ENCODE measurements at regions not wholly inside any gene's neighbourhood (a gene's known extent, or its start where the extent isn't known, plus 50 kb on each side); places are given as distances from the start of the nearest gene placed in this dataset.
"Not testable (repeated sequence)": the region's sequence is repeated elsewhere in the genome, so short reads cannot be mapped to it uniquely, and the experiment has no call there.

DNA sequence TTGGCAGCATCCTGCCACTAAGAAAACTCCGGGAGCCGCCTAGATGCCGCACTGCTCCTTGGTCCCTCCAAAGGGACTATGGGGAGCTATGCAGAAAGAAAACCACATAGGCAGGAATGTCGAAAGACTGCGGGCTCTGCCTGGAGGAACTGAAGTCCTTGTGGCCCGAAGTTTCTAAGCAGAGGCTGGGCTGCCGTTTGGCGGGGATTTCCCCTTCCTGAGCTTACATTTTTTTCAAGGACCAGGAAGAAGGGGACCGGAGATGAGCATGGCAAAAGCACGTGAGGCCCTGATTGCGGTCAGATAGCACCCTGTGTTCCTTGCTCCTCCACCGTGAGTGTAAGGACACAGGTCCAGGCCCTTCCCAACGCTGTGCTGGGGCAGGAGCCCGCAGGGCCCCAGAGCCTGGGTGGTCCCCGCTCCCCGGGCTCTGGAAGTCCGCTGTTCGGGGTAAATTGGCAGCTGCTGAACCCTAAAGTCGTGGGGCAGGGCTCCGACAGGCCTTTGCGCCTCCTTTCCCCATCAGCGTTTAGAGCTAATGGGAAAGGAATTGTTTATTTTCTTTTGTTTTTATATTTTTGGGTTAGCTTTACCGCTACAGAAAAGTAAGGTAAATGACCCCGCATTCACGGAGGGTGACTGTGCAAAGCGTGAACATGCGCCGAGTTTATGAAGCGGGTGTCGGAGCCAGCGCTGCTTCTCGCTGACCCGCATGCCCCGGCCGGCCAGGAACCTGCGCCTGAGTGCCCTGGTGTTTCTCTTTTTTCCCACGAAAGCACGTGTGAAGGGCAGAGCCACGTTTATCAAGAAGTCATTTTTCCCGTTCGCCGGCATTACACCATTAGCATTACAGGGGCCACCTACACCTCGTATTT is 356.5 kb upstream of the ZNF32 start:
- H3K27me3 ChIP-seq (ENCODE audit: insufficient read depth, poor library complexity, severe bottlenecking), result no peaks in the 10 kb centered on the region

DNA sequence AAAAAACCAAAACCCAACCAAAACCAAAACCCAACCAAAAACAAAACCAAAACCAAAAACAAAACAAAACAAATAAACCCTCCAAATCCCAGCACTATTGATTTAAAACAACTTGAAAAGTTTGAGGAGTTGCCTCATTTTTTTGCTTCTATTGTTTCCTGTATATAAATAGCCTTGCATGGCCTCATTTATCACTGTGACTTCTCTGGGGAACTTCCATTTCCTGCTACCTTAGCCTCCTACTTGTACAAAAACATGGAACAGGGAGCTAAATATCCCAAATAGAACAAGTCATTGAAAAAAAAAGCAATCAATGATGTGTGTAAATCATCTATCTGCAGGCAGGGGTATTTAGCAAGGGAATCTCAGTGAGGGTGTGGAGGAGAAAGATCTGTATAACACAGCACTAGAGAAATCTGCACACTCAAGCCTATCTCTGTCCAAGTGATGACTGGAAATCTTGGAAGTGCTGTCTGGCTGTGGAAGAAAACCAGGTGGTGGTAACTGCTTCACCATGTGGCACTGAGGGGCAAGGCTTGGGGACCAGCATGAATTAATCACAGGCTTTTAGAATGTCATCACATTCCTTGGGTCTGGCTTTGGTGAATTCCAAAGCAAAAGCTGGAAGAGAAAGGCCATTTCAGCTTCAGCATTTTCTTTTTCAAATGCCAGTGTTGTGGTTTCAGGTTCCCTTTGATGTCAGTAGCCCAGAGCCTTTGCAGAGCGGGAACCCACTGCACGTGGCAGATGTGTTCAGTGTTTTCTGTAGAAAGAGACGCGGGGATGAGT is 349.5 kb upstream of the ZNF32 start:
- TF ChIP-seq, protein P1, sequence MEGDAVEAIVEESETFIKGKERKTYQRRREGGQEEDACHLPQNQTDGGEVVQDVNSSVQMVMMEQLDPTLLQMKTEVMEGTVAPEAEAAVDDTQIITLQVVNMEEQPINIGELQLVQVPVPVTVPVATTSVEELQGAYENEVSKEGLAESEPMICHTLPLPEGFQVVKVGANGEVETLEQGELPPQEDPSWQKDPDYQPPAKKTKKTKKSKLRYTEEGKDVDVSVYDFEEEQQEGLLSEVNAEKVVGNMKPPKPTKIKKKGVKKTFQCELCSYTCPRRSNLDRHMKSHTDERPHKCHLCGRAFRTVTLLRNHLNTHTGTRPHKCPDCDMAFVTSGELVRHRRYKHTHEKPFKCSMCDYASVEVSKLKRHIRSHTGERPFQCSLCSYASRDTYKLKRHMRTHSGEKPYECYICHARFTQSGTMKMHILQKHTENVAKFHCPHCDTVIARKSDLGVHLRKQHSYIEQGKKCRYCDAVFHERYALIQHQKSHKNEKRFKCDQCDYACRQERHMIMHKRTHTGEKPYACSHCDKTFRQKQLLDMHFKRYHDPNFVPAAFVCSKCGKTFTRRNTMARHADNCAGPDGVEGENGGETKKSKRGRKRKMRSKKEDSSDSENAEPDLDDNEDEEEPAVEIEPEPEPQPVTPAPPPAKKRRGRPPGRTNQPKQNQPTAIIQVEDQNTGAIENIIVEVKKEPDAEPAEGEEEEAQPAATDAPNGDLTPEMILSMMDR (IDR thresholded peaks at IDR 0.05; ENCODE audit: poor library complexity, severe bottlenecking), result no peak

More for the DNA sequence above, 356.5 kb upstream of the ZNF32 start:
- Histone ChIP-seq H3K9me3 (ENCODE audit: severe bottlenecking) (peaks cover 2% of the 10 kb centered on the region), H3K4me3 (ENCODE audit: severe bottlenecking) (no peak overlapping the region), H3K27ac (ENCODE audit: poor library complexity, severe bottlenecking) (no peak overlapping the region), H3K4me1 (ENCODE audit: insufficient read depth, poor library complexity, severe bottlenecking) (no peaks in the 10 kb centered on the region), H3K36me3 (ENCODE audit: low read depth) (no peaks in the 10 kb centered on the region)
- DNase-seq (ENCODE audit: low spot score) (no peak), ATAC-seq (ENCODE audit: low read depth) (no peak)
- TF ChIP-seq, protein P1 (IDR thresholded peaks at IDR 0.05; ENCODE audit: poor library complexity, severe bottlenecking), result no peak

DNA sequence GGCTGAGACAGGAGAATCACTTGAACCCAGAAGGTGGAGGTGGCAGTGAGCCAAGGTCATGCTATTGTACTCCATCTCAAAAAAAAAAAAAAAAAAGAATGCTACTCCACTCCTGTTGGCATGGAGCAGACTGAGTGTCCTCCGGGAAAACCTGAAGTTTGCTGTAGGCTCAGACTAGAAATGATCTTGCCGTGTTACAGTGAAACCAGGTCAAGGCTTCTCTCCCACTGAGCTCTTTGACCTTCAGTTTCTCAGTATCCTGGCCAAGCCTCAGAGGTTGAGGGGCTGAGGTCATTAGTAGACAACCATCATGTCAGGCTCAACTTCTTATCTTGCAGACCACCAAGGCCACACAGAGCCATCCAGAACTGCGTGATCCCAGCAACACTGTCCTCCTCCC is 348.6 kb upstream of the ZNF32 start:
- Histone ChIP-seq H3K27ac (ENCODE audit: poor library complexity, severe bottlenecking) (no peak overlapping the region), H3K36me3 (ENCODE audit: low read depth) (no peaks in the 10 kb centered on the region), H3K9me3 (ENCODE audit: severe bottlenecking) (no peaks in the 10 kb centered on the region), H3K4me3 (ENCODE audit: severe bottlenecking) (no peak overlapping the region), H3K27me3 (ENCODE audit: insufficient read depth, poor library complexity, severe bottlenecking) (no peaks in the 10 kb centered on the region), H3K4me1 (ENCODE audit: insufficient read depth, poor library complexity, severe bottlenecking) (no peaks in the 10 kb centered on the region)
- TF ChIP-seq, protein P1 (IDR thresholded peaks at IDR 0.05; ENCODE audit: poor library complexity, severe bottlenecking), result no peak
- no peak for ATAC-seq (ENCODE audit: low read depth)
- DNase-seq (ENCODE audit: low spot score), result no peak

More for the DNA sequence above, 349.5 kb upstream of the ZNF32 start:
- Histone ChIP-seq H3K4me3 (ENCODE audit: severe bottlenecking) (no peak overlapping the region), H3K27me3 (ENCODE audit: insufficient read depth, poor library complexity, severe bottlenecking) (no peaks in the 10 kb centered on the region), H3K36me3 (ENCODE audit: low read depth) (no peaks in the 10 kb centered on the region), H3K27ac (ENCODE audit: poor library complexity, severe bottlenecking) (no peak overlapping the region), H3K4me1 (ENCODE audit: insufficient read depth, poor library complexity, severe bottlenecking) (no peaks in the 10 kb centered on the region), H3K9me3 (ENCODE audit: severe bottlenecking) (peaks cover 2% of the 10 kb centered on the region)
- DNase-seq (ENCODE audit: low spot score) (no peak), ATAC-seq (ENCODE audit: low read depth) (no peak)

DNA sequence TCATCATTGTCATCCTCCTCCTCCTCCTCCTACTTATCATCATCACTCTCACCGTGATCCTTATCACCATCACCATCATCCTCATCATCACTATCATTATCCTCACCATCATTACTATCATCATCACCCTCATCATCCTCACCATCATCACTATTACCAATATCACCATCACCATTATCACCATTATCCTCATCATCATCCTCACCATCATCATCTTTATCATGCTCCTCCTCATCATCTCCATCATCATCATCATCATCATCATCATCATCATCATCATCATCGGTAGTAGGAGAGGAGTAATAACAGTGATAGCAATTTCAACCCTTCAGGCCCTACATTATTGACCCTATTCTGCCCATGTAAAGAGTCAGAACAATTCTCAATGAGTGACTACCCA is 345.9 kb upstream of the ZNF32 start:
- no peak overlapping the region for H3K4me3 ChIP-seq (ENCODE audit: severe bottlenecking)
- DNase-seq (ENCODE audit: low spot score), result no peak
- H3K36me3 ChIP-seq (ENCODE audit: low read depth), result no peaks in the 10 kb centered on the region
- no peak for ATAC-seq (ENCODE audit: low read depth)
- no peaks in the 10 kb centered on the region for H3K9me3 ChIP-seq (ENCODE audit: severe bottlenecking)
- no peaks in the 10 kb centered on the region for H3K27me3 ChIP-seq (ENCODE audit: insufficient read depth, poor library complexity, severe bottlenecking)
- TF ChIP-seq, protein P1 (IDR thresholded peaks at IDR 0.05; ENCODE audit: poor library complexity, severe bottlenecking), result no peak
- H3K4me1 ChIP-seq (ENCODE audit: insufficient read depth, poor library complexity, severe bottlenecking), result no peaks in the 10 kb centered on the region
- H3K27ac ChIP-seq (ENCODE audit: poor library complexity, severe bottlenecking), result no peak overlapping the region

DNA sequence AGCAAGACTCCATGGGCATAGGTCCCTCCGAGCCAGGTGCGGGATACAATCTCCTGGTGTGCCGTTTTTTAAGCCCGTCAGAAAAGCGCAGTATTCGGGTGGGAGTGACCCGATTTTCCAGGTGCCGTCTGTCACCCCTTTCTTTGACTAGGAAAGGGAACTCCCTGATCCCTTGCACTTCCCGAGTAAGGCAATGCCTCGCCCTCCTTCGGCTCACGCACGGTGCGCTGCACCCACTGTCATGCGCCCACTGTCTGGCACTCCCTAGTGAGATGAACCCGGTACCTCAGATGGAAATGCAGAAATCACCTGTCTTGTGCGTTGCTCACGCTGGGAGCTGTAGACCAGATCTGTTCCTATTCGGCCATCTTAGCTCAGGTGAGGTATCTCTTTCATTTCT is 344.1 kb upstream of the ZNF32 start:
- not testable (repeated sequence) for H3K27ac ChIP-seq (ENCODE audit: poor library complexity, severe bottlenecking); H3K4me3 ChIP-seq (ENCODE audit: severe bottlenecking); H3K27me3 ChIP-seq (ENCODE audit: insufficient read depth, poor library complexity, severe bottlenecking); DNase-seq (ENCODE audit: low spot score); H3K36me3 ChIP-seq (ENCODE audit: low read depth); H3K4me1 ChIP-seq (ENCODE audit: insufficient read depth, poor library complexity, severe bottlenecking); ATAC-seq (ENCODE audit: low read depth); H3K9me3 ChIP-seq (ENCODE audit: severe bottlenecking)

All from RWPE2 (cell line).